Karpas-422 (cell line): ENCODE measurements at regions not wholly inside any gene's neighbourhood (a gene's known extent, or its start where the extent isn't known, plus 50 kb on each side); places are given as distances from the start of the nearest gene placed in this dataset.

Experiments
- DNase-seq: peaks from one replicate; pipeline ENCODE4 v3.0.0-alpha.2; 2015
- H2AFZ ChIP-seq: fragments of 200-600 bp; sonication (generic); 2 replicates; pipeline ENCODE4 v1.6.1; 2014; ENCODE audit warnings: antibody characterized with exemption, low read length, mixed read lengths
- H3K27ac ChIP-seq: fragments of 200-600 bp; sonication (generic); 2 replicates; pipeline ENCODE4 v1.5.1; 2014; ENCODE audit warnings: mild to moderate bottlenecking, low read length, moderate library complexity
- H3K27me3 ChIP-seq: fragments of 200-600 bp; sonication (generic); 2 replicates; pipeline ENCODE4 v1.6.1; 2014; ENCODE audit warnings: low read length, mixed read lengths
- H3K36me3 ChIP-seq: fragments of 200-600 bp; sonication (generic); 2 replicates; pipeline ENCODE4 v1.6.1; 2014; ENCODE audit warnings: low read length, mixed read lengths; ENCODE audit not compliant: insufficient read depth
- H3K4me1 ChIP-seq: fragments of 200-600 bp; sonication (generic); 2 replicates; pipeline ENCODE4 v1.6.1; 2014; ENCODE audit warnings: mild to moderate bottlenecking, low read length, mixed read lengths
- H3K4me2 ChIP-seq: fragments of 200-600 bp; sonication (generic); 2 replicates; pipeline ENCODE4 v1.6.1; 2014; ENCODE audit warnings: low read length, low read depth, mild to moderate bottlenecking; ENCODE audit not compliant: poor library complexity, severe bottlenecking
- H3K4me3 ChIP-seq: fragments of 200-600 bp; sonication (generic); 2 replicates; pipeline ENCODE4 v1.5.1; 2014; ENCODE audit warnings: mild to moderate bottlenecking, antibody characterized with exemption, low read length, mixed read lengths
- H3K79me2 ChIP-seq: fragments of 200-600 bp; sonication (generic); 2 replicates; pipeline ENCODE4 v1.6.1; 2014; ENCODE audit warnings: mild to moderate bottlenecking, low read length, mixed read lengths
- H3K9ac ChIP-seq: fragments of 200-600 bp; sonication (generic); 2 replicates; pipeline ENCODE4 v1.6.0; 2014; ENCODE audit warnings: low read length
- H3K9me2 ChIP-seq: fragments of 200-600 bp; sonication (generic), shearing (Covaris generic); replicated peaks from 2 replicates; pipeline ENCODE4 v1.6.0; 2014; ENCODE audit warnings: mild to moderate bottlenecking, low read length, moderate library complexity; ENCODE audit not compliant: insufficient read depth
- H3K9me3 ChIP-seq: fragments of 300-700, 200-600 bp; sonication (generic); 2 replicates; pipeline ENCODE4 v1.6.1; 2014; ENCODE audit warnings: low read length, mixed read lengths
- H4K20me1 ChIP-seq: fragments of 200-600 bp; sonication (generic); 2 replicates; pipeline ENCODE4 v1.6.1; 2014; ENCODE audit warnings: mild to moderate bottlenecking, antibody characterized with exemption, low read length, low read depth; ENCODE audit not compliant: insufficient read depth

DNA sequence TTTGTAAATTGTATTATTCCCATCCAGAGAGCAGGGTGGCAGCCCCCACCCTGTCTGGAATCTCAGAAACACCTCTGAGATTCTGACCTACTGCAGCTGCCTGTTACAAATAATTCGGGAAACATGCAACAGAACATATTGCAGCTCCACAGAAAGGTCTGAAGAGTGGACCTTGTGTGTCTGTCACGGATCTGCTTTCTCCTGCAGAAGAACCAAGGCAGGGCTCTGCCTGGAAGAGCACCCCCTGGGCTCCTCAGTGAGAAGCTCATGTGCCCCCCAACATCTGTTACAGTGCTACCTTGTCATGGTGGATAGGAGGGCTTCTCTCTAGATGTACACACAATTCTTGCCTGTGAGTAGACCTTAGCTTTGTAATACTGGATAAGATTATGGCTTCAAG lies 286.6 kb upstream of the GATB start:
- H4K20me1 ChIP-seq: no peaks in the 10 kb centered on the region
- H3K9ac ChIP-seq: no peak overlapping the region
- H3K9me3 ChIP-seq: no peaks in the 10 kb centered on the region
- H2AFZ ChIP-seq: no peak overlapping the region
- H3K79me2 ChIP-seq: no peaks in the 10 kb centered on the region
- H3K4me2 ChIP-seq: no peak overlapping the region
- no peak for DNase-seq
- no peak overlapping the region for H3K27ac ChIP-seq
- H3K9me2 ChIP-seq: no peaks in the 10 kb centered on the region
- no peaks in the 10 kb centered on the region; the same call in 1 of the 2 replicates for H3K27me3 ChIP-seq
- no peak overlapping the region for H3K4me3 ChIP-seq
- peaks cover 3% of the 10 kb centered on the region; the same call in 1 of the 2 replicates for H3K4me1 ChIP-seq
- H3K36me3 ChIP-seq: no peaks in the 10 kb centered on the region

- no peak for DNase-seq
- H2AFZ ChIP-seq: no peak overlapping the region
- H3K27me3 ChIP-seq: no peaks in the 10 kb centered on the region; the same call in 1 of the 2 replicates
- H3K9me3 ChIP-seq: no peaks in the 10 kb centered on the region
- peaks cover 3% of the 10 kb centered on the region; the same call in 1 of the 2 replicates for H3K4me1 ChIP-seq
- no peaks in the 10 kb centered on the region for H3K9me2 ChIP-seq
- no peak overlapping the region for H3K4me2 ChIP-seq
- no peak overlapping the region for H3K4me3 ChIP-seq
- no peaks in the 10 kb centered on the region for H4K20me1 ChIP-seq
- no peak overlapping the region for H3K9ac ChIP-seq
- H3K27ac ChIP-seq: no peak overlapping the region
- no peaks in the 10 kb centered on the region for H3K36me3 ChIP-seq
- no peaks in the 10 kb centered on the region for H3K79me2 ChIP-seq
Measured at GRCh38 chr4:152045807-152046571, 285.2 kb upstream of the GATB start.

DNA sequence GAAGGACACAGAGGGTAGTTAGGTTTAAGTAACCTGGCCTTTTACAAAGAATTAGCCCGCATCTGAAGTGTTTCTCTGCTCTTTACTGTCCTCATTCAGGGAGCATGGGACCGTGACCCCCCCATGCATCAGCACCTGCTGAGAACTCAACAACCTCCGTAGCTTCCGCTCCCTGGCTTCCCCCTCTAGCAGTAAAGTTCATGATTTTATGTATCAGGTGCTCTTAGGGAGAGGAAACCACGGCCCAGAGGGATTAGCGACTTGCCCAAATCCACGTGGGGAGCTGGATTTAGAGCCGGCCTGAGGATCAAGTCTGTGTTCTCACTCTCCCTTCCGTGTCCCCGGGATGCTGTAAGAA lies 284.6 kb upstream of the GATB start:
- H4K20me1 ChIP-seq: no peaks in the 10 kb centered on the region
- no peak for DNase-seq
- no peaks in the 10 kb centered on the region for H3K36me3 ChIP-seq
- H2AFZ ChIP-seq: no peak overlapping the region
- no peaks in the 10 kb centered on the region for H3K9me3 ChIP-seq
- no peaks in the 10 kb centered on the region for H3K79me2 ChIP-seq
- H3K9ac ChIP-seq: no peak overlapping the region
- H3K9me2 ChIP-seq: no peaks in the 10 kb centered on the region
- H3K4me1 ChIP-seq: peaks cover 3% of the 10 kb centered on the region; the same call in 1 of the 2 replicates
- H3K27me3 ChIP-seq: no peaks in the 10 kb centered on the region; the same call in 1 of the 2 replicates
- H3K4me2 ChIP-seq: no peak overlapping the region
- H3K27ac ChIP-seq: no peak overlapping the region
- no peak overlapping the region for H3K4me3 ChIP-seq

- no peak overlapping the region for H3K27ac ChIP-seq
- no peak overlapping the region for H3K4me2 ChIP-seq
- no peak overlapping the region for H3K4me3 ChIP-seq
- H3K9me2 ChIP-seq: no peaks in the 10 kb centered on the region
- no peak overlapping the region for H3K9ac ChIP-seq
- no peaks in the 10 kb centered on the region; the same call in 1 of the 2 replicates for H3K27me3 ChIP-seq
- DNase-seq: no peak
- no peak overlapping the region for H2AFZ ChIP-seq
- H4K20me1 ChIP-seq: no peaks in the 10 kb centered on the region
- no peaks in the 10 kb centered on the region for H3K36me3 ChIP-seq
- no peaks in the 10 kb centered on the region for H3K79me2 ChIP-seq
- H3K9me3 ChIP-seq: no peaks in the 10 kb centered on the region
- peaks cover 11% of the 10 kb centered on the region for H3K4me1 ChIP-seq
Measured at GRCh38 chr4:152044331-152045036, 283.7 kb upstream of the GATB start.

- Histone ChIP-seq H3K9ac (no peak overlapping the region), H3K27ac (no peak overlapping the region), H3K9me3 (no peaks in the 10 kb centered on the region), H3K4me2 (no peak overlapping the region), H2AFZ (no peak overlapping the region), H3K4me3 (no peak overlapping the region), H4K20me1 (no peaks in the 10 kb centered on the region), H3K79me2 (no peaks in the 10 kb centered on the region), H3K36me3 (no peaks in the 10 kb centered on the region), H3K9me2 (no peaks in the 10 kb centered on the region), H3K27me3 (no peaks in the 10 kb centered on the region), H3K4me1 (peaks cover 17% of the 10 kb centered on the region)
- no peak for DNase-seq
Measured at GRCh38 chr4:152041295-152041694, 280.5 kb upstream of the GATB start.

DNA sequence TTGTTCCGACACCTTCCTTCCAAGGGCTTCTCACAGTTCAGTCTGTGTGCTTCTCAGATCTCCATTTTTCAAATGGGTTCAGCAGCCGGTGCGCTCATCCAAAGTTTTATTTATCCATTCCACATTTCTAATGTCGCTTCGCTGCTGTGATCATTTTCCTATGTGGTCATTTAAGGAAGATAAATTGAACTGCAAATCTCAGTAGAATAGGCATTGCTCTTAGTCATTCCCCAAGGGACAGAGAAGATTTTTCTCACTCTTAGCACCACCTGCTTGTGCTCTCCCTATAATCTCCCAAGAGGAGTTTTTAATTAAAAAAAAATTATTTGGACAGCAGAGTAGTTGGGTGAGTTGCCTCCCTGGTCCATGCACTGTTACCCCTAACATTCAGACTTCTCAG lies 278.9 kb upstream of the GATB start:
- H3K79me2 ChIP-seq: no peaks in the 10 kb centered on the region
- H3K27me3 ChIP-seq: no peaks in the 10 kb centered on the region
- H4K20me1 ChIP-seq: no peaks in the 10 kb centered on the region
- peaks cover 15% of the 10 kb centered on the region for H3K4me1 ChIP-seq
- no peaks in the 10 kb centered on the region for H3K9me2 ChIP-seq
- no peak overlapping the region for H3K4me2 ChIP-seq
- H2AFZ ChIP-seq: no peak overlapping the region
- no peak for DNase-seq
- no peaks in the 10 kb centered on the region for H3K36me3 ChIP-seq
- H3K9ac ChIP-seq: no peak overlapping the region
- no peak overlapping the region for H3K4me3 ChIP-seq
- H3K9me3 ChIP-seq: no peaks in the 10 kb centered on the region
- H3K27ac ChIP-seq: no peak overlapping the region

DNA sequence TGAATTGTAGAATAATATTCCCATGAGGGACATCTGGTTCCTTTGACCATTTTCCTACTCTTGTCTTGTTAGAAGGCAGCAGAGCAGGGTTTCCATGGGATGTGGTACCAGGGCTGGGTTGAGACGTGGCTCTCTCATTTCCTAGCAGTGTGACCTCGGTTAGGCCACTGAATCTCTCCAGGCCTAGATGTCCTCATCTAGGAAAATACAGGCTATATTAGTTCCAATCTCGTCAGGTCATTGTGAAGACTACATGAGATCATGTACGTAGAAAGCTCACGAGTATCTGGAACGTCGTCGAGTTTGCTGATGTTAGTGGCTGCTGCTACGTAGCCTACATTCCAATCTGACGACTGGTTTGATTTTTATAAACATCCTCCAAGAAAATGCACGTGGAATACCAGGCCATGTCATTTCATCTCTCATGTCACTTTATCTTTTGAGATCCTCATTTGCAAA lies 278.2 kb upstream of the GATB start:
- H2AFZ ChIP-seq: no peak overlapping the region
- H3K4me2 ChIP-seq: no peak overlapping the region
- H3K4me3 ChIP-seq: no peak overlapping the region
- no peak overlapping the region for H3K9ac ChIP-seq
- DNase-seq: no peak
- no peak overlapping the region for H3K27ac ChIP-seq
- H3K27me3 ChIP-seq: no peaks in the 10 kb centered on the region
- no peaks in the 10 kb centered on the region for H3K36me3 ChIP-seq
- H3K9me3 ChIP-seq: no peaks in the 10 kb centered on the region
- H4K20me1 ChIP-seq: no peaks in the 10 kb centered on the region
- H3K4me1 ChIP-seq: peaks cover 15% of the 10 kb centered on the region
- H3K79me2 ChIP-seq: no peaks in the 10 kb centered on the region
- H3K9me2 ChIP-seq: no peaks in the 10 kb centered on the region

DNA sequence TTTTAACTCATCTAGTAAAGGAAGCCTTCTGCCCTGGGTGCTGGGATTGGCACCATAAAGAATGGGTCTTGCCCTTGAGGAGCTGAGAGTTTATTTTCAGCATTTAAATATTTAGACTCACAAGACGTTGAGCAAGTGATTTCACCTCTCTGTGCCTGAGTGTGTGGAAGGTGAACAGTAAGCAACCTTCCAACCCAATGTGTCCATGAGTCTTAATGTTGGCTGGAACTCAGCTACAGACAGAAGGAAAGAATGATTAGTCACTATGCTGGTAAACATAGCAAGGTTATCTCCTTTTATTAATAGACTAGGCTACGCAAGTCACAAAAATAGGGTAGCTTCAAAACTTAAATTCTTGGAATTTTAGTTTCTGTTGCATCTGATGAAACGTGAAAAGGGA lies 277.4 kb upstream of the GATB start:
- H3K9ac ChIP-seq: no peak overlapping the region
- H3K27ac ChIP-seq: no peak overlapping the region
- H3K4me1 ChIP-seq: peaks cover 15% of the 10 kb centered on the region
- H3K4me3 ChIP-seq: no peak overlapping the region
- no peaks in the 10 kb centered on the region for H3K9me3 ChIP-seq
- H4K20me1 ChIP-seq: no peaks in the 10 kb centered on the region
- H3K4me2 ChIP-seq: no peak overlapping the region
- no peaks in the 10 kb centered on the region for H3K79me2 ChIP-seq
- no peak overlapping the region for H2AFZ ChIP-seq
- DNase-seq: no peak
- H3K27me3 ChIP-seq: no peaks in the 10 kb centered on the region
- no peaks in the 10 kb centered on the region for H3K9me2 ChIP-seq
- H3K36me3 ChIP-seq: no peaks in the 10 kb centered on the region
